NT2/D1 (cell line): ENCODE measurements at regions not wholly inside any gene's neighbourhood (a gene's known extent, or its start where the extent isn't known, plus 50 kb on each side); places are given as distances from the start of the nearest gene placed in this dataset.

Experiments used
- DNase-seq: peaks from one replicate; pipeline ENCODE4 v3.0.0-alpha.2; 2011; ENCODE audit warnings: low read depth, low spot score
- H3K27me3 ChIP-seq: 2 replicates; pipeline ENCODE4 v1.6.0; 2011; ENCODE audit warnings: mild to moderate bottlenecking; ENCODE audit not compliant: insufficient read length, insufficient read depth
- H3K36me3 ChIP-seq: 2 replicates; pipeline ENCODE4 v1.6.1; 2011; ENCODE audit warnings: mild to moderate bottlenecking, low read length, mixed read lengths; ENCODE audit not compliant: insufficient read depth, insufficient read length
- H3K4me1 ChIP-seq: 2 replicates; pipeline ENCODE4 v1.5.1; 2011; ENCODE audit not compliant: insufficient read depth, insufficient read length
- H3K4me3 ChIP-seq: 2 replicates; pipeline ENCODE4 v1.5.1; 2011; ENCODE audit warnings: low read depth; ENCODE audit not compliant: insufficient read length
- H3K9ac ChIP-seq: 2 replicates; pipeline ENCODE4 v1.6.0; 2011; ENCODE audit warnings: low read depth; ENCODE audit not compliant: insufficient read length
- H3K9me3 ChIP-seq: 2 replicates; pipeline ENCODE4 v1.5.1; 2011; ENCODE audit warnings: mild to moderate bottlenecking, low read length; ENCODE audit not compliant: insufficient read depth
- SUZ12 ChIP-seq: IDR thresholded peaks from 2 replicates; pipeline ENCODE4 v1.6.1; 2011; ENCODE audit not compliant: insufficient read length, insufficient read depth; ENCODE audit errors: extremely low read depth
- YY1 ChIP-seq: IDR thresholded peaks from 2 replicates; pipeline ENCODE4 v1.6.1; 2011; ENCODE audit not compliant: insufficient read length, insufficient read depth
- ZNF274 ChIP-seq: IDR thresholded peaks from 2 replicates; pipeline ENCODE4 v1.6.1; 2011; ENCODE audit warnings: mild to moderate bottlenecking, low read depth, low read length

GRCh38 chr17:53516636-53517035, 306.1 kb upstream of the KIF2B start:
- TF ChIP-seq SUZ12 (no peak), YY1 (no peak), ZNF274 (no peak)
- no peaks in the 10 kb centered on the region for H3K36me3 ChIP-seq
- H3K4me1 ChIP-seq: no peaks in the 10 kb centered on the region
- no peak for DNase-seq
- H3K9ac ChIP-seq: no peak overlapping the region
- no peak overlapping the region for H3K4me3 ChIP-seq
- no peaks in the 10 kb centered on the region for H3K27me3 ChIP-seq
- H3K9me3 ChIP-seq: peaks cover 10% of the 10 kb centered on the region; the same call in 1 of the 2 replicates

DNA sequence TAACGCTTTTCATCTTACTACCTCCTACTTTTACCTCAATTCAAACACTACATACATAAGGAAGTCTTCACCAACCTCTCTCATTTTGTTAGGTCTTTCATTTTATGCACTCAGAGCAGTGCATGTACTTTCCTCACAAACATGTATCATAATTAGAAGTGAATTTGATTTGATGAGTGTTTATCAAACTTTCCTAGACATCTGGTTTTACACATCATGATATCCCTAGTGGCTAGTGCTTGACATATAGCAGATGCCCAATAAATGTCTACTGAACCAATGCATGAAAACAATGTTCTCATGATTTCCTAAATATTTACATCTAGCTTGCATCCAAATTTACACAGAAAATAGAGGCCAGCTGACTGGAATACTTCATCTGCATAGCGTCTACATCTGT, 323.4 kb upstream of the KIF2B start:
- TF ChIP-seq YY1: no peak
- TF ChIP-seq ZNF274: no peak
- TF ChIP-seq SUZ12: no peak

GRCh38 chr17:53496356-53496755, 326.4 kb upstream of the KIF2B start:
- H3K36me3 ChIP-seq: no peaks in the 10 kb centered on the region
- H3K4me1 ChIP-seq: no peaks in the 10 kb centered on the region
- no peak overlapping the region for H3K9ac ChIP-seq
- no peak for DNase-seq
- H3K4me3 ChIP-seq: no peak overlapping the region
- H3K9me3 ChIP-seq: no peaks in the 10 kb centered on the region
- TF ChIP-seq YY1 (no peak), ZNF274 (no peak), SUZ12 (no peak)
- no peaks in the 10 kb centered on the region for H3K27me3 ChIP-seq

More for the DNA sequence above, 323.4 kb upstream of the KIF2B start:
- Histone ChIP-seq H3K4me1 (no peaks in the 10 kb centered on the region), H3K9me3 (no peaks in the 10 kb centered on the region), H3K27me3 (no peaks in the 10 kb centered on the region), H3K4me3 (no peak overlapping the region), H3K9ac (no peak overlapping the region), H3K36me3 (no peaks in the 10 kb centered on the region)
- no peak for DNase-seq

- Histone ChIP-seq H3K27me3 (no peaks in the 10 kb centered on the region), H3K36me3 (no peaks in the 10 kb centered on the region), H3K9me3 (no peaks in the 10 kb centered on the region), H3K4me1 (no peaks in the 10 kb centered on the region), H3K4me3 (no peak overlapping the region), H3K9ac (no peak overlapping the region)
- no peak for DNase-seq
- no peak for TF ChIP-seq ZNF274
- no peak for TF ChIP-seq YY1
- no peak for TF ChIP-seq SUZ12
These were observed 330.2 kb upstream of the KIF2B start for GRCh38 chr17:53492532-53492931.

- no peak overlapping the region for H3K4me3 ChIP-seq
- H3K4me1 ChIP-seq: no peaks in the 10 kb centered on the region
- H3K9ac ChIP-seq: no peak overlapping the region
- no peaks in the 10 kb centered on the region for H3K36me3 ChIP-seq
- TF ChIP-seq ZNF274 (no peak), YY1 (no peak), SUZ12 (no peak)
- no peaks in the 10 kb centered on the region for H3K27me3 ChIP-seq
- no peaks in the 10 kb centered on the region for H3K9me3 ChIP-seq
- DNase-seq: no peak
These were observed 332.2 kb upstream of the KIF2B start for GRCh38 chr17:53490447-53490968.

GRCh38 chr17:53483704-53484103, 339.0 kb upstream of the KIF2B start:
- Histone ChIP-seq H3K4me1 (no peaks in the 10 kb centered on the region), H3K36me3 (no peaks in the 10 kb centered on the region), H3K9ac (no peak overlapping the region), H3K27me3 (no peaks in the 10 kb centered on the region), H3K4me3 (no peak overlapping the region), H3K9me3 (no peaks in the 10 kb centered on the region)
- no peak for DNase-seq
- TF ChIP-seq SUZ12: no peak
- TF ChIP-seq ZNF274: no peak

DNA sequence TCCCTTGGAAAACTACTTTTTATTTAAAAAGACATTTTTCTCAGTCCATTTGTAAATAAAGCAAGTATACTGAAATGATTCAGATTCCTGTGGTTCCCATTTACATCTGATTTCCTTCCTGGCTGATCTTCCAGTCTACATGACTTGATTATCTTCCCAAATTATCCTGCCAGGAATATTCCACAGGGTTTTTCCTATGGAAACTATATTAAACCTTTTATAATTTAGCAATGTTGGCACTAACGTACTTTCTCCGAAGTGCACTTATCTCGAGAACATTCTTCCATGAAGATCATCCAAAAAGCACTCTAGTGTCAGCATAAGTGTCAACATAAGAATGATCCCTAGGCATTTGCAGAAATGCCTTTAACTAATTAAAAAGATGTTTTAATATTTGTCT, 347.7 kb upstream of the KIF2B start:
- TF ChIP-seq ZNF274 (no peak), YY1 (no peak), SUZ12 (no peak)
- H3K27me3 ChIP-seq: no peaks in the 10 kb centered on the region
- H3K36me3 ChIP-seq: no peaks in the 10 kb centered on the region
- no peak overlapping the region for H3K9ac ChIP-seq
- DNase-seq: no peak
- no peak overlapping the region for H3K4me3 ChIP-seq
- H3K9me3 ChIP-seq: no peaks in the 10 kb centered on the region
- H3K4me1 ChIP-seq: no peaks in the 10 kb centered on the region

- no peaks in the 10 kb centered on the region for H3K4me1 ChIP-seq
- DNase-seq: no peak
- no peaks in the 10 kb centered on the region for H3K27me3 ChIP-seq
- TF ChIP-seq SUZ12 (no peak), YY1 (no peak), ZNF274 (no peak)
- no peak overlapping the region for H3K9ac ChIP-seq
- no peak overlapping the region for H3K4me3 ChIP-seq
- no peaks in the 10 kb centered on the region; the same call in 1 of the 2 replicates for H3K9me3 ChIP-seq
- H3K36me3 ChIP-seq: no peaks in the 10 kb centered on the region
These were observed 350.1 kb upstream of the KIF2B start for GRCh38 chr17:53472586-53472985.
